HS-27A (cell line): ENCODE measurements at regions not wholly inside any gene's neighbourhood (a gene's known extent, or its start where the extent isn't known, plus 50 kb on each side); places are given as distances from the start of the nearest gene placed in this dataset.

Source experiments
- DNase-seq: peaks from one replicate; pipeline ENCODE4 v3.0.0-alpha.2; 2012; ENCODE audit warnings: low read depth, missing footprints

DNA sequence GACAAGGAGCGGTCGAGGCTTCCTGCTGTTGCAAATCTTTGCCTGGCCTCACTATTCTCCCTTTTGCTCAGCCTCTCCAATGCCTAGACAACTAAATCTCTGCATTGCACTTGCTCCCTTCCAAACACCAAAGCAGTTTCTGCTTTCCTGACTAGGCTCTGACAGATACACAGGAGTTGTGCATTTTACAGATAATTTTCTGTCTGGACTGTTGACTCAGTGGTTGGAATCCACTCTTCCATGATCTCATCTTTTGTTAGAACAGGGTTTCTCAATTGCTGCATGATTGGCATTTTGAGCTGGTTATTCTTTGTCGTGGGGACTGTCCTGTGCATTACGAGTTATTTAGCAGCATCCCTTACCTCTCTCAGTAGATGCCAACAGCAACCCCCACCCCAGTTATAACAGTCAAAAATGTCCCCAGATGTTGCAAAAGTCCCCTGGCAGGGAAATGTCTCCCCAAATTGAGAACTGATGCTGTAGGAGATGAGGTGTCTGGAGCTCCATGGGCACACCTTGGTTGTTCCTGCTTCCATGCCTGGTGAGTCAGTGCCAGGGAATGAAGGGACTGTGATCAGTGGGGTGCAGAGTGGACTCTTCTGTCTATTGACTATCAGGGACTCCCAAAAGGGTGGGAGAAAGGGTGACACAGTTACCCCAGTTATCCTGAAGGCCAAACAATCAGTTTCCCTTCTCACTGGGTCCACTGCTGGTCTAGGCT, 557.4 kb upstream of the PSMD7 start:
- DNase-seq, result no peak

DNA sequence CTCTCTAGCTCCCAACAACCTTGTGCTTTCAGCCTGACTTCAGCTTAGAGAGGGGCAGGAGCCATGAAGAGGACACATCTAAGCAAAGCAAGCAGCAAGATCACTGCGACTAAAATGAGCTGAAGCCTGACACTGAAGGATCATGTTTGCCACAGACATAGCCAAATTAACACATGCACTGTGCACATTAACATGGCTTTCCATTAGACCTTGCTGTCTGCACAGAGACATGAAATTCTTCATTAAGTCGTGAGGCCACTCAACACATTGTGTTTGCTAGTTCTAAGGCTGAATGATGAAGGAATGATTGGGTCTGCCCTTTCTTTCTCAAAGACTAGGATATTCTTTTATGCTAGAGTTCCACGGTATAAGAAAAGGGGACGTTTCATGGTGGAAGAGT, 558.3 kb upstream of the PSMD7 start:
- DNase-seq, result no peak

DNA sequence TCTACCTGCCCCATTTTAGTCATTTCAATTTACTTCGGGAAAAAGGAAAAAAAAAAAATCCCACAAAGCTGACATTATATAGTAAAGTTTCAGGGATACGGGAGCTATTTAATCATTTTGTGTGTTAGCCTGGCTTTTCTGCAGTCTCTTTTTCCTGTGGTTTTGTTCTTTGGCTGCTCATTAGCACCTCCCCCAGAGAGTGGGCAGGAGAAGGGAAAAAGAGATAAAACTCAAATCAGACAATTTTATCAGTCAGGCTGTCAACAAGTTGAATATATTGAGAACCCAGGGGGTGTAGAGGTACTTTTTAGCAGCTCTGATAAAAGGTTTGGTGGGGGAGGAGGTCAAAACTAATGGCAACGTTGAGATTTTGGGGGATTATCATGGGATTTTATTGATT, 559.0 kb upstream of the PSMD7 start:
- DNase-seq, result no peak

DNA sequence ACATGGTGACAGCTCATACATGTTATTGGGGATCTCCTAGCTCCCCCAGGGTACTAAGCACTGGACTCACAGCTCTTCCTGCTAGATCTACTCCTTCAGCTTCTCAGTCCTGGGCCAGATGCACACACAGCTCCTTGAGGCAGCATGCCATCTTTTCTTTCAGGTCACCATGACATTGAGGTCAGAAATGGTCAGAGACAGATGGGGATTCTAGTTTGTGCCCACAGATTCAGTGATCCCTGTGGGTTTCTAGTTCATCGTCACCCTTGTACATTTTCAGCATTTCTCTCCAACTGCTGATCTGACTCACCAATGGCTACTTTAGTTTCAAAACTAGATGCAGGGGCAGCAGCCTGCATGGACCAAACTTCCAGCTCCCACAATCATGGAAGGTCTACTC, 560.7 kb upstream of the PSMD7 start:
- no peak for DNase-seq

DNA sequence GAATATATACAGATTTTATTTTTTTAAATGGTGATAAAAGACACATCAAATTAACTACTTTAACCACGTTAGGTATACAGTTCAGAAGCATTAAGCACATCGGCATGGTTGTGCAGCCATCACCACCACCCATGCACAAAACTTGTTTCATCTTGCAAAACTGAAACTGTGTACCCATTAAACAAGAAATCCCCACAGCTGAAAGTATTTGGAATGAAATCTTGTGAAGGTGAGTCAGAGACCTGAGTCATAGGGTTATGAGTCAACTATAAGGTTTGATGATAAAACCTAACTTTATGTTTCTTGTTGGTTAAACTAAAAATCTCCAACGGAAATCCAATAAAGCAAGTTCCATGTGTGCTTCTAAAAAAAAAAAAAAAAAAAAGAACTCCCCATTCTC, 561.6 kb upstream of the PSMD7 start:
- DNase-seq, result peak; percentile 49

DNA sequence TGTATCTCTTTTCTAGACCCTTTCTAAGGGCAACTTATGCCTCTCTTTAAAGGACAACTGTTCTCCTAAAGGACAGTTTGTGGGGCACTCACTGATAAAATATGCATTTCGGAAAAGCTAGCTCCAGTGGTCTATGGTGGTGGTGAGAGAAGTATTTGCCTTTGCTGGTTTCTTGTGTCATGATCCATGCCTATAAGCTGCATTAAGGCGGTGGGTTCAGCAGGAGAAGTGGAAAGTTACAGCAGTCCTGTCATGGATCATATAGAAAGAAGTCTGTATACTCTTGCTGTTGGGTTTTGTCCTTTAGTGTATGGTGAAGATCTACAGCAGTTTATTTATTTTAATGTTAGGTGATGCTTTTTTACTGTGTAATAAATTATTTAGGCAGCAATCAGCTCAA, 563.9 kb upstream of the PSMD7 start:
- DNase-seq, result no peak

DNA sequence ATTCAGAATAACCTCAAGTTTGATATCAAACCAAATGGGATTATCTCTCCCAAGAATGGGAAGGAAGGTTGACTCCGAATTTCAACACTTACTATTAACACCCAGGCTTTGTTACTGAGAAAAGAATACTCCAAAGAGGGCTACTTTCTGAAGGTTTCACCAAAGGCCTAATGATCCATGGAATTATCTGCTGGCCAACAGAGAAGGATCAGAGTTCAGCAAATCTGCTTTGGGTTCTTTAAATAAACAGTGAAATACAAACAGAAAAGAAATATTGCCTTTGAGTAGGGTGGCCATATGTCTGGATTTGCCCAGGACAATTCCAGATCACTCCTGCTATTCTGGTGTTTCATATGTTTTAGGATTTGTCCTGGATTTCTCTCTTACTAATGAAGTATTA, 564.5 kb upstream of the PSMD7 start:
- no peak for DNase-seq

DNA sequence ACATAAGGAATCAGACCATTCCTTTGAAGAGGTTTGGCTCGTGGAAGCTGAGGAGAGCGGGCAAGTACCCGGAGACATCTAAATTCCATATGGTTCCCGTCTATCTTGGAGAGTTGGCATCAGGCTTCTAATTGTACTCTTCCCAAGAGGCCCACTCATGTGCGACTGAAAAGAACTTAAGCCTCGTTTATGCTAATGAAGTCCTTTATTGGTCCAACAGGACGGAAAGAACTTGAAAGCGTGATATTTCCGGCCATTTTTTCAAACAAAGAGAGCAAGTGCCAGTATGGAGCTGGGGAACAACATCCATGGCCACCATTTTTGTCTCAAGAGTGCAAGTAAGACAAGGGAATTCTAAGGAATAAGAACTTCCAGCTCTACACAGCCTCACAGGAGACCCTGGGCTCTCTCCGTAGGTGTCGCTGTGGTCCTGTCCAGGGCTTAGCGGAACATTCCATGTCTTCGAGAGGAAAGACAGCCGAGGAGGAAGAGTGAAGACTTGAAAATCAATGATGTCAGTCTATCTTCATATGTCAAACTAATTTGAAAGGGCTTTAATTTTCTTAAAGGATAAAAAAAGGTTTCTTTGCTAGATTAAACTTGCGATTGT, 566.0 kb upstream of the PSMD7 start:
- no peak for DNase-seq

DNA sequence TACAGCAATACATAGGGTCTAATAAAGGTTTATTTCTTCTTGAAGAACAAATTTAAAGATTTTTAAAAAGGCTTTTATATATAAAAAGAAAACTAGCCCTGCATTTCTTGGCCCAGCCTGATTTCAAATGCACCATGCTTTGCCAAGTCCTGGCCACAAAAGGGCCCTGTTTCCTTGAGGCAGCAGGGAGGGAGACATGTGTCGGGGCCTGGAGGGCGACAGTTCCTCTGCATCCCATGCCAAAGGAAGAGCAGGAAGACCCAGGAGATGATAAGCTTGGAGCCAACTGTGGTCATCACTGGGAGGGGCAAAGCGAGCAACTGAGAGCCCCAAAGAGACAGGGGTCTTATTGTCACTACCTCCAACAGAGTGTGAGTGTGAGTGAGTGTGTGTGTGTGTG, 571.5 kb upstream of the PSMD7 start:
- DNase-seq, result no peak

DNA sequence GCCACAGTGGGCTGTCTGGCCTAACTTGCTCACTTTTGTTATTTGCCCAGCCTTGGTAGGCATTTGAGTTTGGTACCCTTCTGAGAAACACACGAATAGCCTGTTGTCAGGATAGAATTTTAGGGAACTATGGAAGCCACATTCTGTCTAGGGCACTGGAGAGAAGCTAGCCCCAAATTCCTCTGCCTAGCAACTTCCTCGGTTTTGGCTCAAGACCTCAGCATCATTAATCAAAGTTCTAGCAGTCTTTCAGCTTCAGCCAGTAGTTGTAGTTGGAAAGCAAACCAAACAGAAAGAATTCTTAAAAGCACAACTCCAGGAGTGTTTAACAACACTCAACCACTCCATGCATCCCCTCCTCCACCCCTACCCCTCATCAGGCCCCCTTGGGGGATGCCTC, 572.1 kb upstream of the PSMD7 start:
- DNase-seq, result no peak

DNA sequence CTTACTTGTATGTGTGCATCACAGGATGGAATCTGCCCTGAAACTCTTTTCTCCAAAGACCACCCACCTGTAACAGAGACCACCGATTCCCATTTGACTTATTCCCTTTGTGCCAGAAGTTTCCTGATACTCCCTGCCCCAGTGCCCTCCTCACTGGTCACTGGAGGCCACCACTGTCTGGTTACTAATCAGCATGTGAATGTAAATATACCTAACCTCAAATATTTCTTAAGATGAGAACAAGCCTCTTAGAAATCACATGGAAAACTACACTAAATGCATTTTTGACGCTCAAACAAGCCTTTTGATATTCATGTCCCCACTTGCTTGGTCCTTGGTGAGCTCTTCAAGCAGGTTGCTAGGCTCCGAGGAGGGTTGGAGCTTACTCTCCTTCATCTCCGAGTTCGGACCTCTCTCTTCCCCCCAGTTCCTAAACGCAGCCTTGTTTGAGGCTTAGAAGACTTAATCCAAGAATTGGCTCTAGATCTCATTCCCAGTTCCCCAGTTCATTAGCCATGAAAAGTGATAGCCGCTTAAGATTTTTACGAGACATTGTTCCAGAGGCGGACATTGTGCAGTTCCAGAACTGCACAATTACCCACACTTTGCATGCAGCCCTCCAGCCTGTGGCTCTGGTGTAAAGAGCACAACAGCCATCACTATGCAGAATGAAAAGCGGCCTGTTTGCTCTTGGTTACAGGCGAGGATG, 579.2 kb upstream of the PSMD7 start:
- no peak for DNase-seq

DNA sequence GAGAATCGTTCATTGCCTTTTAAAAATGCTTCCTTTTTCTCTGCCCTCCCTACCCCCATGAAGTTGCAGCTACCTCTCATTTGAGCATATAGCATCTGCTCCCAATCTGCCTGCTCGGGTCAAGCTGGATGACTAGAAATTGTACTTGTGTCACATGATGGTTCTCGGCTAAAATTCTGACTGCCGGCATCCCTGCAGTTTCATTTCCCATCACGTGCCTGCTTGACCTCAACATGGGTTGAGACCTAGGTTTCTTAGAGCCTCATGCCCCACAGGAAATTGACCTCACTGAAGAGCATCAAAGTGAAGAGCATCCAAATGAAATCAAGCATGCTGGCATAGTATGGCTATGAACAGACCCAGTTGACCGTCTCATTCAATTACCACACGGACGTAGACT, 581.6 kb upstream of the PSMD7 start:
- no peak for DNase-seq

DNA sequence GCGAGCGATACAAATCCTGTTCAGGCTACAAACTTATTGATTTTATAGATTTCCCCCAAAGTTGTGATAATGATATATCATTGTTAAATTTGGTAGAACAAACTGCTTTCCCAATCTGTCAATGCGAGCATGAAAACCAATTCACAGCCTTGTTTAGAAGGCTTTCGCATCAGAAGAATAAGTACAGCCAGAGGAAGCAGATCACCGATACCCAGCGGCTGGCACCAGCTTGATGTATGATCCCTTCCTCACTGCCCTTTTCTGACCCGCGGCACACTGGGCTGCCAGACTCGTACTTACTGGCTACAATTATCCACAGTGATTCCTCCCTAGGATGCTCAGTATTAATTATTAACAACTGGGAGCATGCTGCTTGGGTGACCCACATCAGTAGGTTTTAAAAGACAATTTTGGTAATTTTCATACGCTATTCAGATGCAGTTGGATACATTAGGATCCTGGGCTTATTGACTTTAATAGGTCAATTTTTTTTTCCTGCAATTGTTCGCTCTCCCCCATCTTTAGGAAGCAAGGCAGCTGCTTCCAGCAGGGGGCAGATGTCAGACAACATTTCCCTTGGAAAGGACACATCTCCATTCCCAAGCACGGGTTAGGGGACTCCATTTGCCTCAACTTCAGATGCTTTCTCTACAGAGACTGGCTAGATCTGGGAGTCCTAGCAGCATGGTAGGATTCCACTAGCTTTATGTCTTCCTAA, 582.7 kb upstream of the PSMD7 start:
- peak; percentile 11 for DNase-seq

DNA sequence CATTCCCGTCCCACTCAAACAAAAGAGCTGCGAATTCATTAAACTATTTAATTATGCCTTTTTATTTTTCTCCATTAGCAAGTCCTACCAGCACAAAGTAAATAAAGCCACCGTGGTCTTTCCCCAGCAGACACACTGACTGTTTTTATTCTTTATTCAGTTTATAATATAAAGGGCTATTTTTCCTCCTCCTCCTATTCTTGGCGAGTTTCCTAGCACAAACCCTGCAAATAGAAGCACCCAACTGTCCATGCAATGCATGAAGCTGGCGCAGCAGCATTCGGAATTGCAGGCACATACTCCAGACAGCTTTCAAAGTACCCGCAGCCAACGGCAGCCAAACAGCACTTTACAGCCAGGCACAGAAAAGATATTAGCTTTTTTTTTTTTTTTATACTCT, 583.4 kb upstream of the PSMD7 start:
- no peak for DNase-seq

DNA sequence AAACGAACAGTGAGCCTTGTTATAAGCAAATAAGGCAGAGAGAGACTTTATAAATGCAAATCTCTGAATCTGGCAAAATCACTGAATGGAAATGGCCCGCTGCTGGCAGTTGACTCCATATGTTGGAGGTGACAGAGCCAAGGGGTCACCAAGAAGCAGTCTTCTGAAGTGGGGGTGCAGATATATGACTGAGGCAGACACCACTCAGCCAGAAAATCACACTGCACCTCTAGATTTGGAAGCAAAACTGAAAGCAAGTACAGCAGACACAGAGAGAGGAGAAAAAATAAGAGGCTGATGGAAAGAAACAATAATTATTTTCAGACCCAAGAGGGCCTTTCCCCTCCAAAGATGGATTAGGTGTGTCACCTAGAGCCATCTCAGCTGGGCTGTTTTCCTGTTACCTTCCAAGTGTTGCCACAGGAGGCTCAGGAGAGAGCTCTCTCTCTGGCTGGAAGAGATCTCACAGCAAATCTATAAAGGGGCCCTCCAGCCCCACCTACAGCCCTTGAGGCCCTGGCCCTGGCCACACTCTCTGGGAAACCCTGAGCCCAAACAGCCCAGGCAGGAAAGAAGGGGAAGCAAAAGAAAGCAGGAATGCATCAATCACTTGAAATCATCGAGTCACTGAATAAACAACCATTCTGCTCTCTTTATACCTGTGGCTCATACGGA, 585.1 kb upstream of the PSMD7 start:
- DNase-seq, result no peak

DNA sequence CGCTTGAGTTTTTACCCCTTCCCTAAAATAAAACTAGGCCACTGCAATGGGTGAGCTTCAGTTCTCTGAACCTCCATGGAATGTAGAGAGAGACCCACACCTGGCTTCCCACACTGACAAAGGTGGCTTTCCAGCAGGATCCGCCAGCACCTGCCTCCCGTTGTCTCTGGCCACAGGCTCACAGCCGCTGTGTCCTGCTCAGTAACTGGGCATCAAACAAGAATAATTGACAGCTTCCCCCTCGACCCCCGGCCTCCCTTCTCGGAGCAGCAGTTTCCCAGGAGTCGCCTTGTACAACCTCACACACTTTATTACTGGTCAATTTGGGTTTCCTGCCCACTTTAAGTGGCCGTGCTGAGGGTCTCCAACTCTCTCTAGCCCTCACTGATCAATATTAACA, 586.1 kb upstream of the PSMD7 start:
- DNase-seq, result no peak

DNA sequence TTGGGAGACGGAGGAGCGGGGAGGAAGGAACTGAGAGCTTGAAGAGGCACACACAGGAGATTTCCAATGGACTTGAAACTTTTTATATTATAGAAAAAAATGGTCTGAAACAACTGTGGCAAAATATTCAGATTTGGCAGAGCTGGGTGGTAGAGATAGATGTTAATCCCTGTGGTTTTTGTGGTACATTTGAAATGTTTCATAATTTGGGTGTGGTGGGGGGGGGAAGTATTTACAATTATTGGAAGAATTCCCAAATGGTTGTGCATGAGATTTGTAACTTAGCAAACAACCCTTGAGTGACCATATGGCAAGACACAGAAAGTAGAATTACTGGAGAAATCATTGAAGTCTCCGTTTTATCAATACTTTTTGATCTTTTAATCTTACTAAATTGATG, 588.8 kb upstream of the PSMD7 start:
- DNase-seq, result no peak

DNA sequence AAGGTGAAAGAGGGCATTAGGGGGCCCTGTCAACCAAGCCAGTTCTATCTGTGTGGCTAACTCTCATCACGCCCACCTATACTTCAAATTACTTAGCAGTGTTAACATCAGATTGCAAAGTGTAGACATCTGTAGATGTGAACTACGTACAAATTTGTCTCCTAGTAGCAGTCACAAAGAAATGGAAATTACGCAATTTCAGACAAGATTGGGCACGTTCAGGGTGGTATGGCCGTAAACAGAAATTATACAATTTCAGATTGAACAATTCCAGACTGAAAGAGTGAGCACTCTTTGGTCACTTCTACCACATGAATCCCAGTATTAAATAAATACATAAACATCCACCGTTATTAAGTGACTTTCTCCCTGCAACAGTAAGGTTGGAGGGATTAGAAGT, 592.7 kb upstream of the PSMD7 start:
- no peak for DNase-seq

DNA sequence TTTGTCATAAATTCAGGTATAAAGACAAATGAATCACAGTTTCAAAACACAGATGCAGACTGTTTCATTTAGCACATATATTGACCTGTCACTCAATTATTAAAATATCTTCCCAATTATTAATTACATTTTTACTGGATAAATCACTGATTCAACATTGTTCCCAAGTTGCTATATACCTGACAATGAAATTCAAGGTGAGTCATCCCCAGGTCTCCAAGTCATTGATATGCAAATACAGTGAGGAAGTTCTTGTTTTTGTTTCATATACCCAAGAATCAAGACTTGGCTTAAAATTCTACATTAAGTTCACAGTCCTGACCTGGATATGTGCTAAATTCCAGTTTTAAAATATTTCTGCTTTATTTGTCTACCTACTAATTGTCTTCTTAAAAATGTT, 599.3 kb upstream of the PSMD7 start:
- no peak for DNase-seq

DNA sequence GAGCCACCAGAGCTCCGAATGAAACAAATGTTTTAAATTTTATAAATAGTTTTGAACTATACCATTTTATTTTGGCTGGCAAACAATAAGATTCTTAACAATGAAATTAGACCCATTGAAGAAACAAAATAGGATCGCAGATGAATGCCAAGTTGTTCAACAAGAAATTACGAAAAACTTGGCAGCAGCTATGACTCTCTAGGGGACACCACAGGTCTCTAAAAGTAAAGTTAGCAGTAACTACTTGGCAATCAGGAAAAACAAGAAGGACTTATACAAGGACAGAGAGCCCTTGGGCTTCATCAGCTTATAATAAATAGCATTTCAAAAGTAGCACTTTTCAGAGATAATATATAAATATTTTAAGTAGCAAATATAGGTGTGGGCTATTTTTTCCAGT, 603.8 kb upstream of the PSMD7 start:
- no peak for DNase-seq

DNA sequence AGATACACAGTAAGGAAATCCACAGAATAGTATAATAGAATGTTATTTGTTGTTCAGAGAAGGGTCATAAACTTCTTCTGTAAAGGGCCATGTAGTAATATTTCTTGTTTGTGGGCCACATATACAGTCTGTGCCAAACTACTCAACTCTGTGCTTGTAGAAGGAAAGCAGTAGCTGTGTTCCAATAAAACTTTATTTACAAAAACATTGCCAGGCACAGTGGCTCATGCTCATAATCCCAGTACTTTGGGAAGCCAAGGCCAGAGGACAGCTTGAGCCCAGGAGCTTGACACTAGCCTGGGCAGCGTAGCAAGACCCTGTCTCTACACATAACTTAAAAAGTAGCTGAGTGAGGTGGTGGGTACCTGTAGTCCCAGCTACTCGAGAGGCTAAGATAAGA, 612.8 kb upstream of the PSMD7 start:
- no peak for DNase-seq

DNA sequence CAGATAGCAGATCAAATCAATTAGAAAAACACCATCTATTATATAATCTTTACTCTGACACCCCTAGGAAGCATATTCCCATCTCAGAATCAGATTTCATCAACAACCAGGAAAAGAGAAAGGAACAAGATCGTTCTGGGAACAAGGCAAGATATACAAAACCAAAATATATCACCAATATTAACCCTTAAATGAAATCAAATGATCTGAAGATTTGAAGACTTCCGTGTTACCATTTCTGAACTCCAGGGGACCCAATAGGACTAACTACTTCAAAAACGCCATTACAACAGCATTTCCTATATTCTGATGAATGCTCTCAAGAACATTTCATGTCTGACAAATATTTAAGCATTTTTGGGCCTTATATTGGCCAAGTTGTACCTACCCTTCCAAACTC, 624.2 kb upstream of the ZFHX3 start:
- DNase-seq, result no peak
